Fibroblast of lung (primary cell): ENCODE measurements at regions not wholly inside any gene's neighbourhood (a gene's known extent, or its start where the extent isn't known, plus 50 kb on each side); places are given as distances from the start of the nearest gene placed in this dataset.

ENCODE experiments used
- DNase-seq, 2 donors: peaks; one replicate each; pipeline versions ENCODE4 v3.0.0 to v3.0.0-alpha.2; 2010; ENCODE audit warnings: low read depth in 2 of 2
- H2AFZ ChIP-seq: 2 replicates; pipeline ENCODE4 v1.5.1; 2012; ENCODE audit warnings: low read length, control low read depth, inconsistent platforms
- H3K27ac ChIP-seq: 2 replicates; pipeline ENCODE4 v1.5.1; 2011; ENCODE audit warnings: low read length, control low read depth; ENCODE audit not compliant: insufficient read depth
- H3K27me3 ChIP-seq: 2 replicates; pipeline ENCODE4 v1.5.1; 2011; ENCODE audit warnings: mild to moderate bottlenecking, low read length; ENCODE audit not compliant: control insufficient read depth, insufficient read depth
- H3K36me3 ChIP-seq: 2 replicates; pipeline ENCODE4 v1.5.1; 2011; ENCODE audit warnings: low read length; ENCODE audit not compliant: control insufficient read depth, insufficient read depth
- H3K4me1 ChIP-seq: 2 replicates; pipeline ENCODE4 v1.5.1; 2011; ENCODE audit warnings: low read length; ENCODE audit not compliant: control insufficient read depth, insufficient read depth; ENCODE audit errors: extremely low read depth
- H3K4me2 ChIP-seq: 2 replicates; pipeline ENCODE4 v1.5.1; 2011; ENCODE audit warnings: low read length, control low read depth; ENCODE audit not compliant: insufficient read depth; ENCODE audit errors: extremely low read depth
- H3K4me3 ChIP-seq, 4 experiments: fragments of 200-600 bp in 1 of 4; sonication (generic) in 1 of 4; replicated peaks in 1 of 4; 2 replicates each; pipeline ENCODE4 v1.5.1; 2011 to 2016; ENCODE audit warnings: low read length in 4 of 4, low read depth in 3 of 4, mild to moderate bottlenecking in 3 of 4, control low read depth in 2 of 4, inconsistent platforms in 1 of 4, mixed read lengths in 1 of 4; ENCODE audit not compliant: insufficient read depth in 1 of 4; ENCODE audit errors: control extremely low read depth in 1 of 4
- H3K79me2 ChIP-seq: 2 replicates; pipeline ENCODE4 v1.5.1; 2012; ENCODE audit warnings: mild to moderate bottlenecking, low read length, inconsistent platforms; ENCODE audit not compliant: control insufficient read depth, insufficient read depth
- H3K9ac ChIP-seq: 2 replicates; pipeline ENCODE4 v1.5.1; 2011; ENCODE audit warnings: mild to moderate bottlenecking, low read length, control low read depth; ENCODE audit not compliant: insufficient read depth
- H3K9me3 ChIP-seq: 2 replicates; pipeline ENCODE4 v1.5.1; 2012; ENCODE audit warnings: low read depth, low read length; ENCODE audit not compliant: control insufficient read depth, insufficient read depth
- H4K20me1 ChIP-seq: 2 replicates; pipeline ENCODE4 v1.5.1; 2011; ENCODE audit warnings: low read length; ENCODE audit not compliant: control insufficient read depth, insufficient read depth; ENCODE audit errors: extremely low read depth
- CTCF ChIP-seq, 2 donors: IDR thresholded peaks in 1 of 2; conservative IDR thresholded peaks in 1 of 2; 1 replicate in 1 of 2; 2 replicates in 1 of 2; pipeline ENCODE4 v1.5.1; 2011 to 2012; ENCODE audit warnings: low read length in 2 of 2, control low read depth in 1 of 2, inconsistent platforms in 1 of 2, low read depth in 1 of 2, mild to moderate bottlenecking in 1 of 2
- EZH2 ChIP-seq: IDR thresholded peaks from 2 replicates; pipeline ENCODE4 v1.5.1; 2012; ENCODE audit warnings: low read length, control low read depth, mild to moderate bottlenecking; ENCODE audit errors: missing control alignments

GRCh38 chr20:57902473-57902872, 192.7 kb upstream of the PMEPA1 start:
- TF ChIP-seq CTCF (conservative IDR thresholded peaks at IDR 0.05 in 1 of 2, IDR thresholded peaks at IDR 0.05 in 1 of 2; ENCODE audit: low read depth in 1 of 2, low read length in 2 of 2), result no peak
- TF ChIP-seq EZH2, result no peak
- no peaks in the 10 kb centered on the region for H3K4me1 ChIP-seq
- H2AFZ ChIP-seq, result no peak overlapping the region
- no peaks in the 10 kb centered on the region for H4K20me1 ChIP-seq
- no peak overlapping the region for H3K27ac ChIP-seq
- no peaks in the 10 kb centered on the region for H3K9me3 ChIP-seq
- H3K4me3 ChIP-seq, result no peak overlapping the region
- no peaks in the 10 kb centered on the region for H3K27me3 ChIP-seq
- H3K4me2 ChIP-seq, result no peak overlapping the region
- H3K79me2 ChIP-seq, result no peaks in the 10 kb centered on the region
- no peak overlapping the region for H3K9ac ChIP-seq
- peak in 1 of 2 donors; percentile 88 for DNase-seq
- H3K36me3 ChIP-seq, result no peaks in the 10 kb centered on the region

DNA sequence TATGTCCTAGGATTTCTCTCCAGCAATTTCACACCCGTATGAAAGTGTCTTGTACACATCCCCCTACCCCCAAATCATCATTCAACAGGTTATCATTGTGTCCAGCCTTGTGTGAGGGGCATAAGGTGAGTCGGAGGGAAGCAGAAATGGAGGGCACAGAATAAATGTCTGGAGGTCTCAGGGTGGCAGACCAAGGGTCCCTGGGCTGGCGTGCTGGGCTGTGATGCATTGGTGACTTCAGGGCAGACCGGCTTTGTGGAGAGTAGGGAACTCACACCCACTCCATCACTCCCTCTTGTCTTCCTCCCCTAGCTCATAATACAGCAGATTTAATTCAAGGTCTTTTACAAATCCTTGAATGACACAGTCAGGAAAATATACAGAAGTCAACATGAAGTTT, 191.7 kb upstream of the PMEPA1 start:
- Histone ChIP-seq H3K9ac (no peak overlapping the region), H3K4me1 (no peaks in the 10 kb centered on the region), H3K9me3 (no peaks in the 10 kb centered on the region), H3K79me2 (no peaks in the 10 kb centered on the region), H4K20me1 (no peaks in the 10 kb centered on the region), H3K4me3 (no peak overlapping the region), H2AFZ (no peak overlapping the region), H3K27ac (no peak overlapping the region), H3K36me3 (no peaks in the 10 kb centered on the region), H3K27me3 (no peaks in the 10 kb centered on the region), H3K4me2 (no peak overlapping the region)
- DNase-seq, result no peak
- TF ChIP-seq EZH2 (no peak), CTCF (conservative IDR thresholded peaks at IDR 0.05 in 1 of 2, IDR thresholded peaks at IDR 0.05 in 1 of 2; ENCODE audit: low read depth in 1 of 2, low read length in 2 of 2) (no peak)

DNA sequence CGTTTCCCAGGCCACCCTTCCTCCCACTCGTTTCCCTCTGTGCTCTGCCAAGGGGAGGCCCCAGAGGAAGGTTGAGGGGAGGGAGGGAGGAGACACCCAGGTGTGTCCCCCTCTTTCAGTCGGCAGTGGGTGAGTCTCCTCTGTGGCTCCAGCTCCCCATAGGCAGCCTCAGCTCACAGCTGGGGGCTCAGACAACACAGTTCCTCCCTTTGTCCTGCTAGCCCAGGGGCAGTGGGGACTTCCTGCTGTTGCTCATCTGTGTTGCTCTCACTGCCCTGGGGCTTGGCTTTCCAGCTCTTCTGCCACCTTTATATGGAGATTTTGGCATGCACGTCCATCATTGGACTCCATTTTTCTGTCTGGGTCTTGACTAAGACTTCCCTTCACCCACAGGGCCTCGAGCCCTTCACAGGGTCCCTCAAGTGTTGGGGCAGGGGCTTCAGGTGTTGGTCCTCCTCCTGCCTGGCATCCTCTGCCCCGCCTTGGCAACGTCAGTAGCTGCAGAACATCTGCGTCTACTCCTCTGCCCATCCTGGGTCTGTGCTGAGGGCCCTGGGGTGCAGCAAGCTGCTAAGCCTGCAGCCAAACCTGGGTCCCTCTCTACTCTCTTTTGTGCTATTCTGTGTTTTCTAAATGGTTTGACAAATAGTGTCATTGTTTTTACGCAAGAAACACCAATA, 190.6 kb upstream of the PMEPA1 start:
- no peak for DNase-seq
- no peaks in the 10 kb centered on the region for H3K36me3 ChIP-seq
- TF ChIP-seq CTCF (conservative IDR thresholded peaks at IDR 0.05 in 1 of 2, IDR thresholded peaks at IDR 0.05 in 1 of 2; ENCODE audit: low read depth in 1 of 2, low read length in 2 of 2), result no peak
- TF ChIP-seq EZH2, result no peak
- H3K27me3 ChIP-seq, result no peaks in the 10 kb centered on the region
- no peak overlapping the region for H3K4me3 ChIP-seq
- no peak overlapping the region for H2AFZ ChIP-seq
- no peak overlapping the region for H3K9ac ChIP-seq
- H3K4me1 ChIP-seq, result no peaks in the 10 kb centered on the region
- no peaks in the 10 kb centered on the region for H3K9me3 ChIP-seq
- no peaks in the 10 kb centered on the region for H3K79me2 ChIP-seq
- no peak overlapping the region for H3K27ac ChIP-seq
- H3K4me2 ChIP-seq, result no peak overlapping the region
- no peaks in the 10 kb centered on the region for H4K20me1 ChIP-seq
